ENCODE measurements at regions not wholly inside any gene's neighbourhood (a gene's known extent, or its start where the extent isn't known, plus 50 kb on each side); places are given as distances from the start of the nearest gene placed in this dataset.

DNA sequence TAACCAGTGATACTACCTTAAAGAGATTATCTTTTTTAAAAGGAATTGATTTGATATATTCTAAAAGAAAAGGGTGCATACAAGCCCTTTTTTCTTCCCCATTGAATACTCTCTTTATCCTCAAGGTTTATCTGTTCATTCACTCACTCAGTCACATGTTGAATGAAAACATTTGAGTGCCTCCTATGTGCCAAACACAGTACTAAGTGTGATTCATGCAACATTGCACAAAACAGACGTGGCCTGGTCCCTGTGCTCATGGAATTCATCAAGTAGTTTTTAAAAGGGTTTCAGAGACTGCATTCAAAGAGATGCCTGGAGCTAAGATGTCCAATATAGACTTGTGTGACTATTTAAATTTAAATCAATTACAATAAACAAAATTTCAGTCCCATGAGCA lies 462.2 kb upstream of the MDFIC2 start:
- intact Hi-C loops (cut with micrococcal nuclease) (loop anchor here (5.0 kb wide), 2 partner anchors 47 to 213 kb away; no protein-coding TSS in a partner anchor), dilution Hi-C loops (cut with MboI; ENCODE audit: extremely low pct_ligation_motif_present, low sequenced_read_pairs) (no loop called here)
- FAIRE-seq (no peak), DNase-seq (ENCODE audit: low read depth, low spot score) (no peak)
- TF ChIP-seq JUN (IDR thresholded peaks at IDR 0.05; ENCODE audit: borderline replicate concordance, insufficient read depth, insufficient read length, low read depth) (no peak), CTCF (IDR thresholded peaks at IDR 0.05; ENCODE audit: extremely low read depth in 1 of 2, insufficient read depth in 1 of 2, low read depth in 1 of 2, low read length in 2 of 2) (no peak)
- Histone ChIP-seq H3K9ac (replicated peaks; ENCODE audit: extremely low read depth, insufficient read depth, low read length) (no peak overlapping the region), H3K9me1 (replicated peaks; ENCODE audit: control insufficient read depth, extremely low read depth, insufficient read depth, low read length) (no peaks in the 10 kb centered on the region), H3K27me3 (ENCODE audit: control insufficient read depth in 2 of 2, insufficient read depth in 2 of 2, low read length in 2 of 2) (no peaks in the 10 kb centered on the region), H3K79me2 (ENCODE audit: control insufficient read depth, insufficient read depth, low read length) (no peaks in the 10 kb centered on the region), H3K4me3 (replicated peaks in 1 of 3; ENCODE audit: insufficient read depth in 1 of 3, low read depth in 1 of 3, low read length in 3 of 3) (no peak overlapping the region), H3K36me3 (ENCODE audit: control insufficient read depth in 2 of 2, extremely low read depth in 1 of 2, insufficient read depth in 2 of 2, low read length in 2 of 2) (no peaks in the 10 kb centered on the region), H3K4me2 (ENCODE audit: insufficient read depth, low read length) (no peak overlapping the region), H3K4me1 (ENCODE audit: control insufficient read depth, extremely low read depth, insufficient read depth, low read length) (peaks cover 23% of the 10 kb centered on the region), H3K9me3 (replicated peaks; ENCODE audit: control insufficient read depth, insufficient read depth, low read length) (no peaks in the 10 kb centered on the region), H3K27ac (ENCODE audit: insufficient read depth, low read depth, low read length) (no peak overlapping the region), H2AFZ (ENCODE audit: low read depth, low read length) (no peak overlapping the region), H4K20me1 (replicated peaks; ENCODE audit: control insufficient read depth, extremely low read depth, insufficient read depth, low read length) (no peaks in the 10 kb centered on the region)
- ChIA-PET CTCF (no interaction called here), POLR2A (no interaction called here)
- no TSS peak for BruUV-seq (replicated peaks)

GRCh38 chr3:70771426-70772147 lies 459.1 kb upstream of the MDFIC2 start:
- Histone ChIP-seq H3K4me3 (replicated peaks in 1 of 3; ENCODE audit: insufficient read depth in 1 of 3, low read depth in 1 of 3, low read length in 3 of 3) (no peak overlapping the region), H3K4me2 (ENCODE audit: insufficient read depth, low read length) (peak overlapping the region; percentile 35), H4K20me1 (replicated peaks; ENCODE audit: control insufficient read depth, extremely low read depth, insufficient read depth, low read length) (no peaks in the 10 kb centered on the region), H2AFZ (ENCODE audit: low read depth, low read length) (peak overlapping the region; percentile 7), H3K9me3 (replicated peaks; ENCODE audit: control insufficient read depth, insufficient read depth, low read length) (no peaks in the 10 kb centered on the region), H3K27ac (ENCODE audit: insufficient read depth, low read depth, low read length) (peak overlapping the region; percentile 44), H3K36me3 (ENCODE audit: control insufficient read depth in 2 of 2, extremely low read depth in 1 of 2, insufficient read depth in 2 of 2, low read length in 2 of 2) (no peaks in the 10 kb centered on the region), H3K4me1 (ENCODE audit: control insufficient read depth, extremely low read depth, insufficient read depth, low read length) (peaks cover 23% of the 10 kb centered on the region), H3K79me2 (ENCODE audit: control insufficient read depth, insufficient read depth, low read length) (no peaks in the 10 kb centered on the region), H3K9ac (replicated peaks; ENCODE audit: extremely low read depth, insufficient read depth, low read length) (no peak overlapping the region), H3K27me3 (ENCODE audit: control insufficient read depth in 2 of 2, insufficient read depth in 2 of 2, low read length in 2 of 2) (no peaks in the 10 kb centered on the region), H3K9me1 (replicated peaks; ENCODE audit: control insufficient read depth, extremely low read depth, insufficient read depth, low read length) (no peaks in the 10 kb centered on the region)
- DNase-seq (ENCODE audit: low read depth, low spot score) = peak; percentile 55
- dilution Hi-C loops (cut with MboI; ENCODE audit: extremely low pct_ligation_motif_present, low sequenced_read_pairs) = no loop called here
- intact Hi-C loops (cut with micrococcal nuclease) = no loop called here
- BruUV-seq (replicated peaks) = TSS peak; percentile 81
- FAIRE-seq = peak; percentile 59
- POLR2A ChIA-PET = no interaction called here
- CTCF ChIA-PET = no interaction called here
- TF ChIP-seq MYC (IDR thresholded peaks at IDR 0.05; ENCODE audit: low read depth, low read length) (no peak), JUN (IDR thresholded peaks at IDR 0.05; ENCODE audit: borderline replicate concordance, insufficient read depth, insufficient read length, low read depth) (peak; percentile 16), FOS (IDR thresholded peaks at IDR 0.05; ENCODE audit: borderline replicate concordance, insufficient read depth, low read length) (peak; percentile 51)

Data from endothelial cell of umbilical vein (primary cell).